HFFc6 (cell line): ENCODE measurements at regions not wholly inside any gene's neighbourhood (a gene's known extent, or its start where the extent isn't known, plus 50 kb on each side); places are given as distances from the start of the nearest gene placed in this dataset.

Experiments
- DNase-seq: peaks from one replicate; pipeline ENCODE4 v3.0.0-alpha.2; 2018
- H3K27ac Mint-ChIP-seq: 2 replicates; pipeline ENCODE4 v1.8.0; 2020; ENCODE audit warnings: mild to moderate bottlenecking, mixed read lengths
- H3K27me3 Mint-ChIP-seq: 2 replicates; pipeline ENCODE4 v1.8.0; 2021; ENCODE audit warnings: mild to moderate bottlenecking, moderate library complexity, mixed read lengths; ENCODE audit not compliant: insufficient read depth
- H3K36me3 Mint-ChIP-seq: 2 replicates; pipeline ENCODE4 v1.8.0; 2021; ENCODE audit warnings: low read depth, mixed read lengths
- H3K4me1 Mint-ChIP-seq: 2 replicates; pipeline ENCODE4 v1.8.0; 2020; ENCODE audit warnings: low read depth, mixed read lengths
- H3K4me3 Mint-ChIP-seq: 2 replicates; pipeline ENCODE4 v1.8.0; 2020; ENCODE audit warnings: mild to moderate bottlenecking, moderate library complexity, mixed read lengths
- H3K9me3 Mint-ChIP-seq: 2 replicates; pipeline ENCODE4 v1.8.0; 2020; ENCODE audit warnings: mild to moderate bottlenecking, mixed read lengths
- CTCF ChIP-seq: fragments of 200-600 bp; sonication (generic); IDR thresholded peaks from 2 replicates; pipeline ENCODE4 v1.5.0; 2021; ENCODE audit warnings: antibody characterized with exemption, mild to moderate bottlenecking

- H3K9me3 Mint-ChIP-seq: no peaks in the 10 kb centered on the region; the same call in 1 of the 2 replicates
- H3K27ac Mint-ChIP-seq: no peak overlapping the region
- TF ChIP-seq CTCF: no peak
- H3K4me3 Mint-ChIP-seq: no peak overlapping the region
- H3K27me3 Mint-ChIP-seq: no peaks in the 10 kb centered on the region
- DNase-seq: no peak
- no peaks in the 10 kb centered on the region for H3K4me1 Mint-ChIP-seq
- no peaks in the 10 kb centered on the region for H3K36me3 Mint-ChIP-seq
Measured at GRCh38 chr9:117825609-117826347, 121.6 kb downstream of the TLR4 start.

- no peak overlapping the region for H3K4me3 Mint-ChIP-seq
- no peak for TF ChIP-seq CTCF
- no peaks in the 10 kb centered on the region; the same call in 1 of the 2 replicates for H3K9me3 Mint-ChIP-seq
- no peak for DNase-seq
- H3K4me1 Mint-ChIP-seq: no peaks in the 10 kb centered on the region
- H3K27me3 Mint-ChIP-seq: no peaks in the 10 kb centered on the region
- no peaks in the 10 kb centered on the region for H3K36me3 Mint-ChIP-seq
- H3K27ac Mint-ChIP-seq: no peak overlapping the region
Measured at GRCh38 chr9:117826837-117827236, 122.6 kb downstream of the TLR4 start.

- Mint-ChIP-seq H3K36me3 (no peaks in the 10 kb centered on the region), H3K9me3 (no peaks in the 10 kb centered on the region; the same call in 1 of the 2 replicates), H3K27me3 (no peaks in the 10 kb centered on the region), H3K4me1 (no peaks in the 10 kb centered on the region), H3K4me3 (no peak overlapping the region), H3K27ac (no peak overlapping the region)
- no peak for TF ChIP-seq CTCF
- no peak for DNase-seq
Measured at GRCh38 chr9:117827456-117827855, 123.3 kb downstream of the TLR4 start.

DNA sequence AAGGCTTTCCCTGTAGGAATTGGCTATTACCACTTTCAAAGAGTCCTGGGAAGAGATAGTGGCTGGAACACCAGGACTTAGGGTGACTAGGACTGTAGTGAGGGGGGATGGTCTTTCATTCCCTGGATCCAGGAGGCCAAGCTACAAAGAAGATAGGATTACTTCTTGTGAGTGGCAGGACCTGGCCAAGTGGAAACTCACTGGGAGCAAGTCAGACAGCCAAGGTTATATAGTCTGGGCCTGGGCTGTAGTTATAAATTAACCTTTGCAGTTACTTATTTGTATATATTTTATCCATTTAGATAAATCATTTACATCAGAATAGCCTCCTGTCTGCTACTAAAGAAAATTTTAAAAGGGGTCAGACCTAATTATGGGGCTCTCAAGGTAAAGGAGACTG is 124.3 kb downstream of the TLR4 start:
- Mint-ChIP-seq H3K27me3 (no peaks in the 10 kb centered on the region), H3K9me3 (no peaks in the 10 kb centered on the region; the same call in 1 of the 2 replicates), H3K36me3 (no peaks in the 10 kb centered on the region), H3K4me3 (no peak overlapping the region), H3K4me1 (no peaks in the 10 kb centered on the region), H3K27ac (no peak overlapping the region)
- no peak for DNase-seq
- no peak for TF ChIP-seq CTCF

- H3K9me3 Mint-ChIP-seq: peaks cover 8% of the 10 kb centered on the region; the same call in 1 of the 2 replicates
- no peak overlapping the region for H3K27ac Mint-ChIP-seq
- no peaks in the 10 kb centered on the region for H3K4me1 Mint-ChIP-seq
Measured at GRCh38 chr9:117835798-117836197, 131.6 kb downstream of the TLR4 start.

More at GRCh38 chr9:117835798-117836197, 131.6 kb downstream of the TLR4 start:
- Mint-ChIP-seq H3K27me3 (no peaks in the 10 kb centered on the region), H3K36me3 (no peaks in the 10 kb centered on the region), H3K4me3 (no peak overlapping the region)
- DNase-seq: no peak
- TF ChIP-seq CTCF: no peak
